Right lobe of liver (tissue), 4 donors: ENCODE measurements at regions not wholly inside any gene's neighbourhood (a gene's known extent, or its start where the extent isn't known, plus 50 kb on each side); places are given as distances from the start of the nearest gene placed in this dataset.
"Not testable (repeated sequence)": the region's sequence is repeated elsewhere in the genome, so short reads cannot be mapped to it uniquely, and the experiment has no call there.

Experiments used
- POLR2A ChIP-seq: fragments of 450-650 bp; IDR thresholded peaks from one replicate; pipeline ENCODE4 v1.6.1; 2017; ENCODE audit warnings: antibody characterized with exemption, mild to moderate bottlenecking
- TF ChIP-seq, protein P1 (sequence below), 4 donors: fragments of 200-600 bp in 3 of 4; fragments of 450-650 bp in 1 of 4; IDR thresholded peaks; one replicate each; pipeline versions ENCODE4 v1.5.1 to v1.8.0; 2016 to 2022; ENCODE audit warnings: antibody characterized with exemption in 4 of 4, mild to moderate bottlenecking in 2 of 4
- donor health status: DM: no; HTN: no; CAD: no.
- donor health status: DM: no; HTN: no; CAD: no.
- donor health status: DM: no; HTN: yes; CAD: no.

DNA sequence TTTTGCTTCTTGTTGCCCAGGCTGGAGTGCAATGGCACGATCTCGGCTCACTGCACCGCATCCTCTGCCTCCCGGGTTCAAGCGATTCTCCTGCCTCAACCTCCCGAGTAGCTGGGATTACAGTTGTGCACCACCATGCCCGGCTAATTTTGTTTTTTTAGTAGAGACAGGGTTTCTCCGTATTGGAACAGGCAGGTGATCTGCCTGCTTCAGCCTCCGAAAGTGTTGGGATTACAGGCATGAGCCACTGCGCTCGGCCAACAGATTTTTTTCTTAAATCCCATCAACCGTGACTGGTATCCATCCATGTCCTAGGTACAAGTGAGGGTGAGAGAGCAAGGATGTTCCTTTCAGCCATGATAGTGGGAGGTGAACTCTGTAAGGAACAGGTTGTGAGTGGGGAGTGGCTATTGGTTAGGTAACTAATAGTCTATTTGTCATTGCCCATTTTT is 103.8 kb upstream of the TPTE start:
- TF ChIP-seq, protein P1, sequence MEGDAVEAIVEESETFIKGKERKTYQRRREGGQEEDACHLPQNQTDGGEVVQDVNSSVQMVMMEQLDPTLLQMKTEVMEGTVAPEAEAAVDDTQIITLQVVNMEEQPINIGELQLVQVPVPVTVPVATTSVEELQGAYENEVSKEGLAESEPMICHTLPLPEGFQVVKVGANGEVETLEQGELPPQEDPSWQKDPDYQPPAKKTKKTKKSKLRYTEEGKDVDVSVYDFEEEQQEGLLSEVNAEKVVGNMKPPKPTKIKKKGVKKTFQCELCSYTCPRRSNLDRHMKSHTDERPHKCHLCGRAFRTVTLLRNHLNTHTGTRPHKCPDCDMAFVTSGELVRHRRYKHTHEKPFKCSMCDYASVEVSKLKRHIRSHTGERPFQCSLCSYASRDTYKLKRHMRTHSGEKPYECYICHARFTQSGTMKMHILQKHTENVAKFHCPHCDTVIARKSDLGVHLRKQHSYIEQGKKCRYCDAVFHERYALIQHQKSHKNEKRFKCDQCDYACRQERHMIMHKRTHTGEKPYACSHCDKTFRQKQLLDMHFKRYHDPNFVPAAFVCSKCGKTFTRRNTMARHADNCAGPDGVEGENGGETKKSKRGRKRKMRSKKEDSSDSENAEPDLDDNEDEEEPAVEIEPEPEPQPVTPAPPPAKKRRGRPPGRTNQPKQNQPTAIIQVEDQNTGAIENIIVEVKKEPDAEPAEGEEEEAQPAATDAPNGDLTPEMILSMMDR (IDR thresholded peaks at IDR 0.05), result not testable (repeated sequence)
- TF ChIP-seq POLR2A, result not testable (repeated sequence)
